ENCODE measurements at regions not wholly inside any gene's neighbourhood (a gene's known extent, or its start where the extent isn't known, plus 50 kb on each side); places are given as distances from the start of the nearest gene placed in this dataset.

DNA sequence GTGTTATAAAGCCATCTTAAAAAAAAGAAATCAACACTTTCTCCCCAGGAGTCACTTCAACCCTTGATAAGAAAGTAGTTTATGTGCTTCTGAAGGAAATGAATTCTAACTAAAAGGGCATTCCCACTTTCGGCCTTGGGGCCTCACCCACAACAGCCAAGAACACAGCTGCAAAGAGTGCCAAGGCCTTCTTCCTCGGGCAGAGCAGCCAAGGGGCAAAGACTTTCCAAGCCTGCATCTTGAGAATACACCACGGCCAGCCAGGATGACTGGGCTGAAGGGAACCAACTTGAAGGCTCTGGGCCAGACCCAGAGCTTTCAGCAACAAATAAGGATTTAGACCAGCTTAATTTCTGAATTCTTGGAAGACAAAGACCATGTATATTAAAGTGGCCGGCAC lies 60.4 kb upstream of the FOXN3 start:
- H3K4me3 ChIP-seq, result no peak overlapping the region
- TF ChIP-seq, protein P1, sequence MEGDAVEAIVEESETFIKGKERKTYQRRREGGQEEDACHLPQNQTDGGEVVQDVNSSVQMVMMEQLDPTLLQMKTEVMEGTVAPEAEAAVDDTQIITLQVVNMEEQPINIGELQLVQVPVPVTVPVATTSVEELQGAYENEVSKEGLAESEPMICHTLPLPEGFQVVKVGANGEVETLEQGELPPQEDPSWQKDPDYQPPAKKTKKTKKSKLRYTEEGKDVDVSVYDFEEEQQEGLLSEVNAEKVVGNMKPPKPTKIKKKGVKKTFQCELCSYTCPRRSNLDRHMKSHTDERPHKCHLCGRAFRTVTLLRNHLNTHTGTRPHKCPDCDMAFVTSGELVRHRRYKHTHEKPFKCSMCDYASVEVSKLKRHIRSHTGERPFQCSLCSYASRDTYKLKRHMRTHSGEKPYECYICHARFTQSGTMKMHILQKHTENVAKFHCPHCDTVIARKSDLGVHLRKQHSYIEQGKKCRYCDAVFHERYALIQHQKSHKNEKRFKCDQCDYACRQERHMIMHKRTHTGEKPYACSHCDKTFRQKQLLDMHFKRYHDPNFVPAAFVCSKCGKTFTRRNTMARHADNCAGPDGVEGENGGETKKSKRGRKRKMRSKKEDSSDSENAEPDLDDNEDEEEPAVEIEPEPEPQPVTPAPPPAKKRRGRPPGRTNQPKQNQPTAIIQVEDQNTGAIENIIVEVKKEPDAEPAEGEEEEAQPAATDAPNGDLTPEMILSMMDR (IDR thresholded peaks at IDR 0.05), result no peak
- no peaks in the 10 kb centered on the region for H3K27me3 ChIP-seq
- H3K27ac ChIP-seq, result no peak overlapping the region
- H3K9me3 ChIP-seq, result no peaks in the 10 kb centered on the region
- H3K36me3 ChIP-seq (ENCODE audit: low read depth, missing control alignments), result no peaks in the 10 kb centered on the region
- 35 to 58% methylated on average over 4 of the region's 4 CpGs for WGBS, 2 donors
- H3K4me1 ChIP-seq, result peaks cover 13% of the 10 kb centered on the region
- intact Hi-C loops (cut with DNase I; ENCODE audit: low total_unique reads), result no loop called here
- DNase-seq, result peak; percentile 59

DNA sequence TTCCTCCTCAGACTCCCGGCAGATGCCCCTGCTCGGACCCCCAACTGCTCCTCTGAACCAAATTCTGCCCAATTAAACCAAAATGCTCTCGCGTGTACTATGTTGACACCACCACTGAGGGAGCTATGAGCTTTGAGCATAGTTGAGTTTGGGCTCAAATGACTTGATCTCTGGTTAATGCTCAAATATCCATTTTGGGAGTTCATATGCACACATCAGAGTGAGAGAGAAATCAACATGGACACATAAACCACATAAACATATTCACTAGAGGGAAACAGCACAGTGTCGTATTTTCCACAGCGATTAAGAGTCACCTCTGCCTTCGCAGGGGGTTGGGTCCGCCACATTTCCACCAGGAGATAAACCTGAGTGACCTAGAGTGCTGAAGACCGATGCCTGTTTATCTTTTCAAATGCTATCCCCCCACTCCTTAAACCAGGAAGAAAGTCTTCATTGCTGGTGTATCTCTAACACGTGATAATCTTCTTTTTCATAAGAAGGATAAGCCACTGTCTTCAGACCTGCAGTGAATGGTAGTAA lies 59.4 kb upstream of the FOXN3 start:
- H3K27me3 ChIP-seq, result no peaks in the 10 kb centered on the region
- no peak for DNase-seq
- H3K4me3 ChIP-seq, result no peak overlapping the region
- intact Hi-C loops (cut with DNase I; ENCODE audit: low total_unique reads), result no loop called here
- H3K4me1 ChIP-seq, result peaks cover 13% of the 10 kb centered on the region
- H3K9me3 ChIP-seq, result no peaks in the 10 kb centered on the region
- no peaks in the 10 kb centered on the region for H3K36me3 ChIP-seq (ENCODE audit: low read depth, missing control alignments)
- TF ChIP-seq, protein P1 (IDR thresholded peaks at IDR 0.05), result no peak
- TF ChIP-seq POLR2A (IDR thresholded peaks at IDR 0.05), result no peak
- WGBS, 2 donors, result 76 to 85% methylated on average over 10 of the region's 10 CpGs
- no peak overlapping the region for H3K27ac ChIP-seq

DNA sequence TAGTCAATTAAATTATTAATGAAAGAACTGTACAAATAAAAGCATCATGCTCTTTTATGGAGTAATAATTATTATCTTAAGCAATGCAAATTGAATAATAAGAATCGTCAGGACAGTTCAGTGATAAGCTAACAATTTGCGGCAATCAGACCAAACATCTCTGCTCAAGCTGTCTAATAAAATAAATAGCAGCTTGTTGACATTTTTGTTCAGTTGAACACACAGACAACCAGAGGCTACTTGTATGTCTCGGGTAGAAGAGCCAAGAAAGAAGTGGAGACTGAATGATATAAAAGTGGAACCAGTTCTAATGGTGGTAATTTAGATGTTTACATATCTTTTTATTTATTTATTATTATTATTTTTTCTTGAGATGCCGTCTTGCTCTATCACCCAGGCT lies 57.4 kb upstream of the FOXN3 start:
- Histone ChIP-seq H3K27me3 (no peaks in the 10 kb centered on the region), H3K9me3 (no peaks in the 10 kb centered on the region), H3K4me3 (no peak overlapping the region), H3K4me1 (peaks cover 16% of the 10 kb centered on the region), H3K27ac (no peak overlapping the region), H3K36me3 (ENCODE audit: low read depth, missing control alignments) (no peaks in the 10 kb centered on the region)
- no peak for DNase-seq
- TF ChIP-seq POLR2A (IDR thresholded peaks at IDR 0.05), result no peak
- TF ChIP-seq, protein P1 (IDR thresholded peaks at IDR 0.05), result no peak
- intact Hi-C loops (cut with DNase I; ENCODE audit: low total_unique reads), result no loop called here
- WGBS, 2 donors, result 92% methylated on average over 4 of the region's 4 CpGs

DNA sequence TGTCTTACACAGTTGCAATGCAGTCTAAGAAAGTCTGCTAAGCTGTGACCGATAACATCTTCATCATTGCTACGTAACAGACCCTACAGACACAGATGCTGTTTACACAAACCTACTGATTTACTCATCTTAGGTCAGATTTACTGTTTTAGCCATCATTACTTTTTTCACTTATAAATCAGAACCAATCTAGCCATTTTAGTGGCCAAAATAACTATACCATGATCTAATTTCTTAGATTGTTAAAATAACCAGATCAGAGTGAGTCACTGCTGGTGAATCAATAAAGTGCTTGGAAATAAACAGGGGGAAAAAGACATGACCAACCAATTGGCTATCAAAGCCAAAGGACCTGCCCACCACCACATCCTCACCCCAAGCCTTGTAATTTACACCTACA lies 57.0 kb upstream of the FOXN3 start:
- Histone ChIP-seq H3K36me3 (ENCODE audit: low read depth, missing control alignments) (no peaks in the 10 kb centered on the region), H3K27ac (no peak overlapping the region), H3K4me1 (peaks cover 16% of the 10 kb centered on the region), H3K27me3 (no peaks in the 10 kb centered on the region), H3K9me3 (no peaks in the 10 kb centered on the region), H3K4me3 (no peak overlapping the region)
- TF ChIP-seq, protein P1 (IDR thresholded peaks at IDR 0.05), result no peak
- no peak for TF ChIP-seq POLR2A (IDR thresholded peaks at IDR 0.05)
- WGBS, 2 donors, result 93% methylated on average over 2 of the region's 2 CpGs
- intact Hi-C loops (cut with DNase I; ENCODE audit: low total_unique reads), result no loop called here
- no peak for DNase-seq

DNA sequence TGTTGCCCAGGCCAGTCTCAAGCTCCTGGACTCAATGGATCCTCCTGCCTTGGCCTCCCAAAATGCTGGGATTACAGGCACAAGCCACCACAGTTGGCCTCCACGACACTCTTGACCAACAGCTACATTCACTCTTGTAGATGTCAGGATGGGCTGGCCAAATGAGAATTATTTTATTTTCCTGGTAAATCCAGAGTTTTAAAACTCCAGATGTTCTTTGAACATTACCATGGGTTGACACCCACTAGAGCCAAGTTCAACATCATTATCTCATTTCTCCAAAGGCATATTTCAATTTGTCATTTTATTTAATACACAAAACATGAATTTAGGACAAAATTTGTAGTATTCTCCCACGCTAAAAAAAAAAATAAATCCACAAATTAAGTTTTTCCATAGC lies 56.5 kb upstream of the FOXN3 start:
- TF ChIP-seq, protein P1 (IDR thresholded peaks at IDR 0.05), result no peak
- TF ChIP-seq POLR2A (IDR thresholded peaks at IDR 0.05), result no peak
- DNase-seq, result no peak
- H3K4me3 ChIP-seq, result no peak overlapping the region
- H3K9me3 ChIP-seq, result no peaks in the 10 kb centered on the region
- H3K36me3 ChIP-seq (ENCODE audit: low read depth, missing control alignments), result no peaks in the 10 kb centered on the region
- 79 to 80% methylated on average over 2 of the region's 2 CpGs for WGBS, 2 donors
- H3K27me3 ChIP-seq, result no peaks in the 10 kb centered on the region
- H3K4me1 ChIP-seq, result peaks cover 16% of the 10 kb centered on the region
- intact Hi-C loops (cut with DNase I; ENCODE audit: low total_unique reads), result no loop called here
- no peak overlapping the region for H3K27ac ChIP-seq
